Left ventricle myocardium inferior (tissue), 1 donor: ENCODE measurements at regions not wholly inside any gene's neighbourhood (a gene's known extent, or its start where the extent isn't known, plus 50 kb on each side); places are given as distances from the start of the nearest gene placed in this dataset.

Experiments
- DNase-seq: peaks from one replicate; pipeline ENCODE4 v3.0.0-alpha.2; 2020
- H3K27ac ChIP-seq: fragments of 200-600 bp; replicated peaks from 2 replicates; pipeline ENCODE4 v1.8.0; 2021
- H3K27me3 ChIP-seq: fragments of 200-600 bp; 2 replicates; pipeline ENCODE4 v1.8.0; 2021; ENCODE audit warnings: low read depth
- H3K36me3 ChIP-seq: fragments of 200-600 bp; 2 replicates; pipeline ENCODE4 v1.8.0; 2021
- H3K4me1 ChIP-seq: fragments of 200-600 bp; 2 replicates; pipeline ENCODE4 v1.8.0; 2021
- H3K4me3 ChIP-seq: fragments of 200-600 bp; 2 replicates; pipeline ENCODE4 v1.8.0; 2021; ENCODE audit warnings: mild to moderate bottlenecking, moderate library complexity
- H3K9me3 ChIP-seq: fragments of 200-600 bp; replicated peaks from 2 replicates; pipeline ENCODE4 v1.8.0; 2021
- intact Hi-C: fragments of 100-400 bp; cut with micrococcal nuclease; formaldehyde crosslinking; loops from one replicate; pipeline ENCODE4 v1.11.0; 2022
- TF ChIP-seq, protein P1 (sequence below): fragments of 200-600 bp; IDR thresholded peaks from 2 replicates; pipeline ENCODE4 v1.8.0; 2021; ENCODE audit warnings: antibody characterized with exemption, mild to moderate bottlenecking, borderline replicate concordance
- donor health status: DM: no; HTN: yes; CAD: no; lungs with severe emphysema.

DNA sequence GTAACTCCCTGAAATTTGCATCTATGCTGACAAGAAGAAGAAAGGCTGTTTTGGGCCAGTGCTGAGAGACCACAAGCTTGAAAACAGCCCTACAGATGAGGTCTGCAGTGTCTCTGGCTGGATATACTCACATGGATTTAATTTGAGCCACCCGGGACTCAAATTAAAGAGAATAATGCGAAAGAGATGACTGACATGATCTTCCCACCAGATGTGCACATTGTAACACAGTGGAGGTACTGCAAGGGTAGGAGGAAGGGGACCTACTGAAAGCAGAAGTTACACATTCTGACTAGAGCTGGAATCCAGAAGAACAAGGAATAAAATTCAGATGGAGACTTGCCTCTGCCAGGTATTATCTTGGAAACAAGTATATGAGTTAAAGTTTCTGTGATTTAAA is 728.3 kb upstream of the SGO1 start:
- Histone ChIP-seq H3K4me1 (no peaks in the 10 kb centered on the region), H3K4me3 (no peak overlapping the region), H3K27ac (no peak overlapping the region), H3K9me3 (peaks cover 16% of the 10 kb centered on the region), H3K36me3 (no peaks in the 10 kb centered on the region), H3K27me3 (no peaks in the 10 kb centered on the region)
- TF ChIP-seq, protein P1, sequence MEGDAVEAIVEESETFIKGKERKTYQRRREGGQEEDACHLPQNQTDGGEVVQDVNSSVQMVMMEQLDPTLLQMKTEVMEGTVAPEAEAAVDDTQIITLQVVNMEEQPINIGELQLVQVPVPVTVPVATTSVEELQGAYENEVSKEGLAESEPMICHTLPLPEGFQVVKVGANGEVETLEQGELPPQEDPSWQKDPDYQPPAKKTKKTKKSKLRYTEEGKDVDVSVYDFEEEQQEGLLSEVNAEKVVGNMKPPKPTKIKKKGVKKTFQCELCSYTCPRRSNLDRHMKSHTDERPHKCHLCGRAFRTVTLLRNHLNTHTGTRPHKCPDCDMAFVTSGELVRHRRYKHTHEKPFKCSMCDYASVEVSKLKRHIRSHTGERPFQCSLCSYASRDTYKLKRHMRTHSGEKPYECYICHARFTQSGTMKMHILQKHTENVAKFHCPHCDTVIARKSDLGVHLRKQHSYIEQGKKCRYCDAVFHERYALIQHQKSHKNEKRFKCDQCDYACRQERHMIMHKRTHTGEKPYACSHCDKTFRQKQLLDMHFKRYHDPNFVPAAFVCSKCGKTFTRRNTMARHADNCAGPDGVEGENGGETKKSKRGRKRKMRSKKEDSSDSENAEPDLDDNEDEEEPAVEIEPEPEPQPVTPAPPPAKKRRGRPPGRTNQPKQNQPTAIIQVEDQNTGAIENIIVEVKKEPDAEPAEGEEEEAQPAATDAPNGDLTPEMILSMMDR, result no peak
- DNase-seq, result no peak
- intact Hi-C loops, result no loop called here

DNA sequence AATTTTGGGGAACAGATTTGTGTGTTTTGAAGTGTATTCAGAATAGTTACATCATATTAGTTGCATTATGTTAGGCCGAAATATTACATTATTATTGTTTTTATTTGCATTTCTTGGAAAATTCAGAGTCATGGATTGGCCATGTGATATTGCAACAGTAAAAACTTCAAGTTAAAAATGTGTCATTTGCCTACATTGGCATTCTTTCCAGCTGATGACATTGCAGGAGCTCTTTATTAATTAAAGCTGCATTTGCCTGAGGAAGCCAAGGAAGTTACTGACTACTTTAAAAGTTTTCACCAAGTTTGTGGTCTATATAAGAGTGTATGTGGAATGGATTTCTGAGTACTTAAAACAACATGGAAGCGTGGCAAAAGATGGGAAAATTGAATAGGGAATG is 726.4 kb upstream of the SGO1 start:
- Histone ChIP-seq H3K9me3 (no peaks in the 10 kb centered on the region), H3K27ac (no peak overlapping the region), H3K27me3 (no peaks in the 10 kb centered on the region), H3K4me3 (no peak overlapping the region), H3K36me3 (no peaks in the 10 kb centered on the region), H3K4me1 (no peaks in the 10 kb centered on the region)
- TF ChIP-seq, protein P1, result no peak
- DNase-seq, result no peak
- intact Hi-C loops, result no loop called here

DNA sequence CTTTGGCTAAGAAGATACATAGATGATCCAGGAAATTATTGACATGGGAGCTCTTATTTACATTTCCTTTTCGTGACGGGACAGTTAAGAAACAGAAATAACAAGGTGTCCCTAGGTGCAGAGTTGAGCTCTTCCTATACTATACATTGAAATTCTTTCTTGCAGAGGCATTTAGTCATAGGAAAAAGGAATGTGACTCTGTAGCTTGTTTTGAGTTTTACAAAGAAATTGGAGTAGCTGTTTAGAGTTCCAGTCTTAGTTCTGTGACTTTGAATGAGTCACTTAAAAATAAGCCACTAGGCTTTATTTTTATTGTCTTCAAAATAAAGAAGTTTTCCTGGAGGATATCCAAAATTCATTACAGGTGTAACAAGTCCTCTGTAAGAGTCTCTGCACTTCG is 723.5 kb upstream of the SGO1 start:
- H3K9me3 ChIP-seq, result no peaks in the 10 kb centered on the region
- DNase-seq, result no peak
- no peaks in the 10 kb centered on the region for H3K4me1 ChIP-seq
- TF ChIP-seq, protein P1, result no peak
- H3K27me3 ChIP-seq, result no peaks in the 10 kb centered on the region
- no peaks in the 10 kb centered on the region for H3K36me3 ChIP-seq
- intact Hi-C loops, result no loop called here
- H3K27ac ChIP-seq, result no peak overlapping the region
- no peak overlapping the region for H3K4me3 ChIP-seq

DNA sequence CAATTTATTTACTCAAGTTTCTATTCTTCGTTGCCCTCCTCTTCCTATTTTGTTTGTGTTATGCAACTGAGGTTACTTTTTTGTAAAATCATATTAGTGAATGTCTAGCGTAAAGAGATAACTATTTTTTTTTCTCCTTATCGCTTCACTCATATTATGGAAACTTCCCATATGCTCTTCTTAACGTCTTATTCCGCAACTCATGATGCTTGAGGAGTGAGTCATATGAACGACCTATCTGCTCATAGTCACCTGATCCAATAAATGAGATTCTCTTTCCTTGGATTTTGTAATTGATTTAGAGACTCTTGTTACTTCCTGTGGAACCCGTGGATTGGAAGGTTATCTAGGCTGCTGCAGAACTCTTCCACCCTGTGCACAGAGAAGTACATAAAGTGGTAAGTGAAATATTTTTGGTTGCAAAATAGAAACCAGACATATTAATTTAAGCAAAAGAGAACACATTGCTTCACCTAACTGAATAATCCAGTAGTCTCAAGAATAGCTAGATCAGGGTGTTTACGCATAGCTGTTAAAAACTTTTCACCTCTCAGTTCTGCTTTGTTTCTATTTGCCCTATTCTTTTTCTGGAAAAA is 719.3 kb upstream of the SGO1 start:
- no peaks in the 10 kb centered on the region for H3K36me3 ChIP-seq
- H3K4me1 ChIP-seq, result no peaks in the 10 kb centered on the region
- H3K4me3 ChIP-seq, result no peak overlapping the region
- no peak for DNase-seq
- H3K27me3 ChIP-seq, result no peaks in the 10 kb centered on the region
- TF ChIP-seq, protein P1, result no peak
- intact Hi-C loops, result no loop called here
- H3K27ac ChIP-seq, result no peak overlapping the region
- H3K9me3 ChIP-seq, result no peaks in the 10 kb centered on the region

DNA sequence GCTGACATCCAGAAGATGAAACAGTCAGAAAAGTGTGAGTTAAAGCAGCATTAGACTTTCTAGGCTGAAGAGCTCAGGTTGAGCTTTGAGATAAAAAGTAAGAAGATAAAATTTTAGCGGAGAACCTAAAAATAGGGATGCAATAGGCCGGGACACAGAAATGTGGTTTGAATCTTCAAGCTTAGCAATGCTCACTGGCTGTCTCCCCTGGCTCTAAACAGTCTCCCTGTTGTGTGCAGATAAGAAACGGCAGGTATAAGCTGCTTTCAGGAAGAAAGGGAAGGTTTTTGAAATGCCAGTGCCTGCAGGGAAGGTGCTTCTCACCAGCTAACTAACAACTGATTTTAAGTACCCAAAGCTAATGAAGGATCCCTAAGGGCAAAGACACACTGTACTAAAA is 718.7 kb upstream of the SGO1 start:
- no peak for DNase-seq
- no peaks in the 10 kb centered on the region for H3K36me3 ChIP-seq
- no peaks in the 10 kb centered on the region for H3K4me1 ChIP-seq
- TF ChIP-seq, protein P1, result no peak
- intact Hi-C loops, result no loop called here
- H3K9me3 ChIP-seq, result peaks cover 4% of the 10 kb centered on the region
- H3K4me3 ChIP-seq, result no peak overlapping the region
- H3K27ac ChIP-seq, result no peak overlapping the region
- H3K27me3 ChIP-seq, result no peaks in the 10 kb centered on the region
